GDM1 (cell line): ENCODE measurements at regions not wholly inside any gene's neighbourhood (a gene's known extent, or its start where the extent isn't known, plus 50 kb on each side); places are given as distances from the start of the nearest gene placed in this dataset.
"Not testable (repeated sequence)": the region's sequence is repeated elsewhere in the genome, so short reads cannot be mapped to it uniquely, and the experiment has no call there.

ENCODE experiments used
- DNase-seq: peaks from one replicate; lab custom pipeline; 2025; lab: John Stamatoyannopoulos, UW

DNA sequence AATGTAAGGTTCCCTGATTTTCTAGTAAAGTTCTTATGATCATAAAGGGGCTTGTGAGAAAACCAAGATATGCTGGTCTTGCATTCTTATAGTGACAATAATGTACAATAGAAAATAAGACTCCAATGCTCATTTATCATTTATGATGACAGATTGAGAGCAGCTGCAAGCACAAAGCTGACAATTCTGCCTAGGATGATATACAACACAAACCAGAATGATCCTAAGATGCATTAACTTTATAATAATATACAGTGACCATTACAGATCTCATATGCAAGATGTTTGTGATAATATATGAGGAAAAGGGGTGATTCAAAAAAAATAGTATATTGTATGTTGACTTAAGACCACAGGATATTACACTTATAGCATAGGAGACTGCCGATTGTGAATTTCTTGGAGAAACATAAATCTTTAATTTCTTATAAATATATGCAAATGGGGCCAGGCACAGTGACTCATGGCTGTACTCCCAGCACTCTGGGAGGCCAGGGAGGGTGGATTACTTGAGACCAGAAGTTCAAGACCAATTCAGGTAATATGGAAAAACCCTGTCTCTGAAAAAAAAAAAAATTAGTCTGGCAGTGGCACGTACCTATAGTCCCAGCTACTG is 387.0 kb downstream of the ZBBX start:
- DNase-seq: no peak

DNA sequence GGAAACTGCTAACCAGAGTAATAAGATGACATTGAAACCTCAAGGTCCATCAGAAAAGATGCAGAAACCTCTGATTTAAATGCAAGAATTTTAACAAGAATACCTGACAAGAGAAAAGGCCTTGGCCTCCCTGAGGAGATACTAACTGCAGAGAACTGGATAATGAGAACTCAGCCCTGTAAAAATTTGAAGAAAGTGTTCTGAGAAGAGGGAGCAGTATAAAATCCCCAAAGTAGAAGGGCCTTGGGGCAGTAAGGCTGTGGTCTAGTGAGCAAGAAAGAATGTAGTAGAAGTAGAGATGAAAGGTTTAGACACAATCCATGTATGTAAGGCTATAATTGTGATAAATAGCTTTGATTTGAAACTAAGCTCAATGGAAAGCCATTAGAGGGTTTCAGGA is 394.1 kb downstream of the ZBBX start:
- no peak for DNase-seq

DNA sequence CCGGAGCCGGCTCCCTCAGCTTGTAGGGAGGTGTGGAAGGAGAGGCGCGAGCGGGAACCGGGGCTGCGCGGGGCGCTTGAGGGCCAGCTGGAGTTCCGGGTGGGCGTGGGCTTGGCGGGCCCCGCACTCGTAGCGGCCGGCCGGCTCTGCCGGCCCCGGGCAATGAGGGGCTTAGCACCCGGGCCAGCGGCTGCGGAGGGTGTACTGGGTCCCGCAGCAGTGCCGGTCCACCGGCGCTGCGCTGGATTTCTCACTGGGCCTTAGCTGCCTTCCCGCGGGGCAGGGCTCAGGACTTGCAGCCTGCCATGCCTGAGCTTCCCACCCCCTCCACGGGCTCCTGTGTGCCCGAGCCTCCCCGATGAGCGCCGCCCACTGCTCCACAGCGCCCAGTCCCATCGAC is 404.3 kb downstream of the ZBBX start:
- not testable (repeated sequence) for DNase-seq

DNA sequence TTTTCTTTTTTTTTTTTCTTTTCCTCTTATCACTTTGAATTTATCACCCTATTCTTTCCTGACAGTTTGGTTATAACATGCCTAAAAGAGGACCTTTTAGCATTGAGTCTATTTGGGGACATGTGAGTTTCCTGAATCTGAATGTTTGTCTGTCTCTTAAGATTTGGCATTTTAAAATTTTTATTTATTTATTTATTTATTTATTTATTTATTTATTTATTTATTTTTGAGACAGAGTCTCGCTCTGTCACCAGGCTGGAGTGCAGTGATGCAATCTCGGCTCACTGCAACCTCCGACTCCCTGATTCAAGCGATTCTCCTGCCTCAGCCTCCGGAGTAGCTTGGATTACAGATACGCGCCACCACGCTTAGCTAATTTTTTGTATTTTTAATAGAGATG is 412.4 kb downstream of the ZBBX start:
- not testable (repeated sequence) for DNase-seq

DNA sequence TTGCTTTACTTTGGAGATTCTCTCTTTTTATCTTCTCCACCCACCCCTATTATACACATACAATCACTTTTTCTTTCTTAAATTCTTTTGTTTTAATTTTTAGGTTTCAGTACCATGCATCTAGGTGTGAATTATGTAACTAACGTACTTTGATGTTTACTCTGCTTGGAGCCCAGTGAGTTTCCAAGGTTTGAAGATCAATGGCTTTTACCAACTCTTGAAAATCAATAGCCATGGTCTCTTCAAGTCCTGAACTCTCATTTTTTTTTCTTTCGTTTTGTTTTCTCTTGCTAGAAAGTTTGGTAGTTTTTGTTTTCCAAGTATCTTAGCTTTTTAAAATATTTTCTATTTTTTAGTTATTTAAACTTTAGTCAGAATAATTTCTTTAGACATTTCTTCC is 417.2 kb downstream of the ZBBX start:
- no peak for DNase-seq

DNA sequence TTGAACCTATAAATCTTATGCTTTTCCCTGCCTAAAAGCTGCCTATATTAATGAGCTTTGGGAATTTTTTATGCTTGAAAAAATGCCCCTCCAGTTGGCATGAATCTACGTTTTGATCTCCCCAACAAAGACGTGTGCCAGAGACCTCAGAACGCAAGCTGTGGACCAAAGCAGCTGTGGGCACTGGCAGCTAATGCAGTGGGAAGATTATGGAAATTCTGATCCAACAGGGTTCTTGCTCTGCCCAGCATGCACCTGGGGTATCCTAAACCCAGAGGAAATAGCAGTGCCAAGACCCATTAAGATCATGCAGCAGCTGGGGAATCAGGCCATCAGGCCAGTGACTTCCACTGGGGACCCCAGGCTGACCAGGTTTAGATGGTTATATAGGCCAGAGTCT is 423.0 kb downstream of the ZBBX start:
- DNase-seq: no peak

DNA sequence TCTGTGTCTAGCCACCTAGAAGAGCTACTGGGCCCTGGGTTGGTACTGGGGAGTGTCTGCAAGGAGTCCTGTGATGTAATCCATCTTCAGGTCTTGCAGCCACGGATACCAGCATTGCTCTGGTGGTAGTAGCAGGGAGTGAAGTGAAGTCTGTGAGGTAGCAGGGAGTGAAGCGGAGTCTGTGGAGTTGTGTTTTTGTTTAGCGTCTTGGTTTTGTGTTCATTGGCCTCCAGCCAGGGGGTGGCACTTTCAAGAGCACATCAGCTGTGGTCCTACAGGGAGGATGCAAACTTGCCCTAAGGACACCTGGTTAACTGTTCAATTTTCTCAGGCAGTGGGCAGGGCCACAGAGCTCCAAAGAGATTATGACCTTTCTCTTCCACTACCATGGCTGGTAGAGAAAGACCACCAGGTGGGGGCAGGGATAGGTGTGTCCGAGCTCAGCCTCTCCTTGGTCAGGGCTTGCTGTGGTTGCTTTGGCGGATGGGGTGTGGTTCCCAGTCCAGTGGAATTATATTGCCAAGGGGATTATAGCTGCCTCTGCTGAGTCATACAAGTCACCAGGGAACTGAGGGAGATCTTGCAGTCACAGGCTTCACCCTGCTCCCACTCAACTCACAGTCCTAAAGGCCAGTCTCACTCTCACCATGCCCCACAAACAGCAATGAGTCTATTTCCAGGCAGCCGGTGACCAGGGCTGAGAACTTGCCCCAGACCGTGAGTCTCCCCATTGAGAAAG is 424.7 kb downstream of the ZBBX start:
- no peak for DNase-seq

DNA sequence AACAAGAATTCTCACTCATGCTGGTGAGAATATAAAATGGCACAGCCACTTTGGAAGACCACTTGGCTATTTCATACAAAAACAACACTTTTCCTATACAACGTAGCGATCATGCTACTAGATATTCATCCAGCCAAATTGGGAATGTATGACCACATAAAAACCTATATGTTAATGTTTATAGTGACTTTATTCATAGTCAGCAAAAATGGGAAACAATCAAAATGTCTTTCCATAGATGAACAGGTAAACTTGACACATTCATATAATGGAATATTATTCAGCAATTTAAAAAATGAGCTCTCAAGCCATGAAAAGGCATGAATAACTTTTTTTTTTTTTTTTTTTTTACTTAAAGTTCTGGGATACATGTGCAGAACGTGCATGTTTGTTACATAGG is 445.2 kb downstream of the ZBBX start:
- no peak for DNase-seq

DNA sequence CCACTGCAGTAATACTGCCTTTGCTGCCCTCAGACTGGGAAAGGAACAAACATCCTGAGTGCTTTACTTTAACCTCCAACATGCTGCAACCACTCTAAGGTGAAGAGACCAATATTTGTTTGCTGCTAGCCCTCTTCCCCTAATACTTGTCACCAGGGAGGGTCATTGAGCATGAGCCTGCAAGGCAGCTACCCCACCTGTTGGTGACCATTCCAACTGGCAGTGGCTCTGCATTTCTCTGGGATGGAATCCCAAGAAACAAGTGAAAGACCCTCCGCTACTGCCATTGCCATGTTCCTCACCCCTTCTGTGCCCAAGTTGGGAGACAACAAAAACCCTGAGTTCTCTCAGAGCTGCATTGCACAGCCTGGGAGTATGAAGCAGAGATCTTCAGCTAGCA is 462.7 kb downstream of the ZBBX start:
- no peak for DNase-seq

DNA sequence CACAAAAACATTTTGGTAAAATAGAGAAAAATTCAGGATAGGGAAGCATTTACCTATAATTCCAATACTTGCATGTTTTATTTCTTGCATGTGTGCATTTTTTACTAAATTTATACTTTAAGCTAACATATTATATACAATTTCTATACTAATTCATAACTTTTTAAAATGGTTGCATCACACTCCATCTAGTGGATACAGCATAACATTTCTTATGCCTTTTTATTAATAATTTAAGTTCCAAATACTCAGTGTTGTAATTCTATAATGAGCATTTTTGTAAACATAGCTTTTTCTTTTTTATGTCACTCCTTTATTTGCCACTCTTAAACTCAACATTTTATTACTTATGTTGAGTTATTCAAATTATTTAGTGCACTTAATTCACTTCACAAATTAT is 477.7 kb downstream of the ZBBX start:
- no peak for DNase-seq

DNA sequence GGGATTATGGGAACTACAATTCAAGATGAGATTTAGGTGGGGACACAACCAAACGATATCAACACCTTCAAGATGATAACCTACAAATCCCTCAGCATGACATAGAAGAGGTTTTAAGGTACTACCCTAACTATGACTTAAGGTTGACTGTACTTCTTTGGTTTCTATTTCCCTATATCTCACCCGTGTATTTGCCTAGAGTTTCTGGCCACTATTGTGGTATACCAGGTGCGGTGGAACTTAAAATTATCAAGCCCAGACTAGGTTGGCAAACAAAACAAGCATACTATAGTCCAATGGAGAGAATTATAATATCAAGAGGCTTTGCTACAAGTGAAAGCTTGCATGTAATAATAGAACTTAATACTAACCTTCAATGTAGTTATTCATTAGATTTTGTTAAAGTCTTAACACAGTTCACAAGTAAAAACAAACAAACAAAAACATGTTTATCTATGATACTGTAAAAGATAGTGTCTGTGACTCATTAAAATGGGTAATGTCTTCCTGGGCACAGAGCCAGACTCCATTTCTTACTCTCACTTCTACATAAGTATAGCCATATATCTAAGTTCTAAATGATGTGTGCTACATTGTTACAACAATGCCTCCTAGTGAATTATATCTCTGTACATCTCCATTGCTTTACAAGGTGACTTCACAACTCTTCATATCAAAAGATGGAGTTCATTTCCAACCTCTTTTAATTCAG is 479.1 kb downstream of the ZBBX start:
- no peak for DNase-seq

DNA sequence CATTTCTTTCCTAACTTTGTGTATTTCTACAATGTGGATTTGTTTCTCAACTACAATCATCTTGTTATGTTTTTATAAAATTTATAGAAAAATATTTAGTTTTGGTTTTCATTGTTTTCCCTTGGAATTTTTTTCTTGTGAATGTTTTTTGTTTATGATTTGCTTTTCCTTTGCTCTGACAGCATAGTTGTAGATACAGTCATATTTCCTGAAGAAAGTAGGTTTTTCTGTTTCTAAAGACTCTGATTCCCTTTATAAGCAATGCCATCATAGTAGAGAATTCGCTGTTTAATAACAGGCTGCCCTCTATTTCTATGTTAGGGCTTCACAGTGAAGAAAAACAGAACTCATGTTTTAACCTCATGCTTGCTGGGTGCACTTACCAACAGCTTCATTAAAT is 482.3 kb downstream of the ZBBX start:
- no peak for DNase-seq

DNA sequence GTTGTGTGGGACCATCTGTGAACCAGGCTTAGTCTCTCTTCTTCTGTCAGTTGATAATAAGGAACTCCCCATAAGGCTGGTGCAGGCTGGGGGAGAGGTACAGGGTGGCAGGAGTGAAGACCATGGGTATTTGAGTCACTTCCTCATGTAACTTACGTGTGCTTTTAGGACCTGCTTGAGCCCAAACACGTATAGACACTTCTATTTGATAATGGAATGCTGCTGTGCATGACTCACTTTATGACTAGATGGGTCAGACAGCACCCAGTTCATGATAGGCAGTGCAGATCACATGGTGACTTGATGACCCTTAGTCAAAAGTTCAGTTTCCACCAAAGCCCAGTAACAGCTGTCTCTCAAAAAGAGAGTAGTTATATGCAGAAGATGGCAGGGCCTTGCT is 490.9 kb downstream of the ZBBX start:
- no peak for DNase-seq

DNA sequence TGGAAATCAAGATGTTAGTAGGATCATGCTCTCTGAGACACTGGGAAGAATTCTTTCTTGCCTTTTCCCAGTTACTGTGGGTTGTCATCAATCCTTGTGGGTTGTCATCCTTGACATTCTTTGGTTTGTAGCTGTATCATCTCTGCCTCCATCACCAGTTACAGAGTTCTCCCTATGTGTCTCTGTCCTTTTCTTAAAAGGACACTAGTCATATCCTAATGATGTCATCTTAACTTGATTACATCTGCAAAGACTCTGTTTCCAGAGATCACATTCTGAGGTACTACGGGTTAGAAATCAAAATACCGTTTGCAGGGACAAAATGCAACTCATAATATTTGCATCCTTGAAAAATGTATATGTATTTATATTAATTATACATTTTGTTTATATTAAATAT is 500.4 kb downstream of the ZBBX start:
- DNase-seq: no peak

DNA sequence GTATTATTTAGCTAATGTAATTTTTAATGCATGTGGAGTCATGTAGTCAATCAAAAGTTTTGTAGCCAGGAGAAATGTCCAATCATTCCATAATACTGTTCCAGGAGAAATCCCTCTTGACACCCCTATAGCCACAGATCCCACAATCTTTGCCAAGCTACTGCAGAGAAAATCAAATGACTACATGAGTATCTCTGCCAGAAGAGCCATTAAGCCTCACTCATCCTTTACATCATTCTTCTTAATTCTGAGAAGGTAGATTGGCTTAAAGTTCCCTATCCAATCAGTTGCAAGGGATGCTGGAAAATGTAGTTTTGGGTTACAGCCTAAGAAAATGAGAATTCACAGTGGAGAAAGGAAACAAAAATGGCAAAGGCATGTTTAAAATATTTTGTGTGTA is 502.1 kb downstream of the ZBBX start:
- no peak for DNase-seq

DNA sequence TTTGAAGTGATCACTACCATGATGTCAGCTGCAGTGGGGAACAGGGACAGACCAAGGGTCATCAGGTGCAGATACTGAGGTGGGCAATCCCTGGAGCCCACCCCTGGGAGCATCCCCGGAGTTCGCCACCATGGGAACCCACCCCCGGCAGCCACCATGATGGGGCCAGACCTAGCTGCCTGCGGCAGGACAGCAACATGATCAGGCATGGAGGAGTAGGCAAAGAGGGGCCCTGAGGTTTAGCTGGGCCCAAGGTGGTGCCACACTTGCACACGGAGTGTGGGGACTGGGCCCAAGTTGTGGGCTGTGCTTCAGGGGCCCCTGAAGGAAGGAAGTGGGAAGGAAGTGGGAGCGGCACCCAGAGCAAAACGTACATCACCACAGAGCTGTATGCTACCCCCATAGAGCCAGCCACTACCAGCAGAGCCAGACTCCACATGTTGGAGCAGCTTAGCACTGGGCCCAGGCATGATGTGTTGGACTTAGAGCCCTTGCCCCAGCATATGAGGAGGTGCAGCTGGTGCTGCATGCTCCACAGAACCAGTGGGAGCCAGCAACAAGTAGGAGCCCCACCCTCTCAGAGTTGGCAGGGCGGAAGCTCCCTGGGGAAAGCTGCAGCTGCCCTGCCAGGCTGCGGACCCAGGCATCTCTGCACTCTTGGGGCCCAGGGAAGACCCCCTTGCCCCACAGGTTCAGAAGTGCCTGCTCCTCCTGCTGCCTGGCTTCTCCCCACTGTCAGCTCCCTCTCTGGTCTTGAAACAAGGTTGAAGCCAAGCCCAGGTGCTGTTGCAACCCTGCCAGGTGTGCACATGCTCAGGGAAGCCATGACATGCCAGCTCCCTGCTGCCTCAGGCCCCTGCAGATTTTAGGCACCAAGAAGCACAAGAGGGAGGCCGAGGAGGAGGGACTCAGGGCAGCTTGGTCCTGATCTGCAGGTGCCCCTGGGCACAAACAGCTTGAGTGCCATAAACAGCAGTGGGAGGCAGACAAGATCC is 515.3 kb downstream of the ZBBX start:
- no peak for DNase-seq

DNA sequence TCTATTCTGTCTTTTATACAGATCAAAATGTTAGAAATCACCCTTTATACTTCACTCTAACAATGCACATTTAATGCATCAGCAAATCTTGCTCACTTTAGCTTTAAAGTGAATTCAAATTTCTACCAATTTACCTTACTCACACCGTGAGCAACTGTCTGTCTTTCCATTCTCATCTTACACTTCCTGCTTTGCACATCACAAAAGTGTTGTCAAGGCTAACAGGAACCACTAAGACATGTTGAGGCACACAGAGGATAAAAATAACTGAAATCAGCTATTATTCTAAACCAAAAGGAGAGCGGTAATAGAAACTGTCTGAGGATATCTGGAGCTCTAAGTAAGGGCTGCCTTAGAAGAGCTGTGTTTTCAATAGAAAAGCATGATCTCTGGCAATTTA is 519.9 kb downstream of the ZBBX start:
- no peak for DNase-seq

DNA sequence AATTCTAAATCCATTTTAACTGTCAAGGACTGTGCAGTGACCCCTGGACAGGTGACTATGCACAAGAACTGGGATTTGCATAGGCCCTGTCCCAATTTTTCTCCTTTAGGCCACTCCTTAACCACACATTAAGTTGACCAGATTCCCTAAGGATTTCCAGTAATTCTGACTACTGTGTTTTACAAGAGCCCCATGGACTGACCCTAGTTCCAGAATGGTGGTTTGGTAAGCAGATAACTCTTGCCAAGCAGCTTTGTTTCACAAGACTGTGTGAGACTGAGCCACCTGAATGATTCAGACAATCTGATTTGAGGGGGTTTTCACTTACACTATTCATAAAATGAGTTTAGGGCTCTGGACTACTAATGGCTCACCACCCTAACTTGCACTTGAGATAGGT is 535.8 kb downstream of the ZBBX start:
- DNase-seq: no peak

DNA sequence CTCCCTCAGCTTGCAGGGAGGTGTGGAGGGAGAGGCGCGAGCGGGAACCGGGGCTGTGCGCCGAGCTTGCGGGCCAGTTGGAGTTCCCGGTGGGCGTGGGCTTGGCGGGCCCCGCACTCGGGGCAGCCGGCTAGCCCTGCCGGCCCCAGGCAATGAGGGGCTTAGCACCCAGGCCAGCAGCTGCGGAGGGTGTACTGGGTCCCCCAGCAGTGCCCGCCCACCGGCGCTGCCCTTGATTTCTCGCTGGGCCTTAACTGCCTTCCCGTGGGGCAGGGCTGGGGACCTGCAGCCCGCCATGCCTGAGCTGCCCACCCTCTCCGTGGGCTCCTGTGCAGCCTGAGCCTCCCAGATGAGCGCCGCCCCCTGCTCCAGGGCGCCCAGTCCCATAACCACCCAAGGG is 537.3 kb downstream of the ZBBX start:
- not testable (repeated sequence) for DNase-seq

DNA sequence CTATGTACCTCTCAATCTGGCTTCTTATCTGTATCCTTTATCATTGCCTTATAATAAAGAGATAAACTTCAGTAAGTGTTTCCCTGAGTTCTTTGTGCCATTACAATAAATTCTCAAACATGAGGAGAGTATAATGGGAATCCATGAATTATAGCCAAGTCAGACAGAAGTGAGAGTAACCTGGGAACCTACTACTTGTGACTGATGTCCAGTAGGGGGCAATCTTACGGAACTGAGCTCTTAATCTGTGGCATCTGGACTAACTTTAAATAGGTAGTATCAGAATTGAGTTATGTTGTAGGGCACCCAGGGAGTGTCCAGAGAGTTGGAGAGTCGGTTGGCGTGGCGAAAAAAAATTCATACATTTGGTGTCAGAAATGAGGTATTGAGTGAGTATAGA is 542.6 kb downstream of the ZBBX start:
- DNase-seq: peak; percentile 2

DNA sequence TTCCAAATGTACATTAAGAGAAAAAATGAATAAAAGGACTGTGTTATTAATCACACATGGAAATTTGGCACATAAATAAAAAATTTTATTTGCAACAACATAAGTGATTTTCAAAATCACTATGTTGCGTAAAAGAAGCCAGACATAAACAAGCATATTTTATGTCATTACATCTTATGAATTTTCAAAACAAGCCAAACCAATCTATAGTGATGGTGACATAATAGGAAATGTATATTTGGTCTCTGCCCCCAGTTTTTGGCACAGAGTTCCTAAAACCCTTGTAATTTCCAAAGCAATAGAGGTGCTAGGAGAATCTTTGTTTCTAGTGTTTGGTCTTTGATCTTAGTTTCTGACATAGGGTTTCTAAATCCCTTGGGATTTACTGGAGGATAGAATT is 543.3 kb downstream of the ZBBX start:
- no peak for DNase-seq

DNA sequence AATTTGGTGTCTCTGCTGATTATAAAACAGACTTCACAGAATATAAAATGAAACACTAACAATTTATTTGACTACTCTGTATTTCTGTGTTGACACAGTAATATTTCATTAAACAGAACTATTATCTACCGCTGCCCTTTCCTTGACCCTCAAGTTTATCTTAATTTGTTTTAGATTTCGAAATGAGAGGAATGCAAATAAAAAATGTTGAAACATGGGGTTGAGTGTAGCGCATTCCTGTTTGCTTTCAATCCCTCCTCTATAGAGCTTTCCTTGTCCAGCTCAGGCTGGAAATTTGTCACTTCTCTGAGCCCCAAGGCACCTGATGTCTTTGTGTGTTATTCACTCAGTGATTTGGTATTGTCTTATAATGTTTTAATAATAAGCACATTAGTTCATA is 550.2 kb downstream of the ZBBX start:
- no peak for DNase-seq
